ENCODE measurements at regions not wholly inside any gene's neighbourhood (a gene's known extent, or its start where the extent isn't known, plus 50 kb on each side); places are given as distances from the start of the nearest gene placed in this dataset.

- TF ChIP-seq REST (IDR thresholded peaks at IDR 0.05; ENCODE audit: low read depth, low read length) (no peak), PRDM15 (CRISPR knock-in tag; IDR thresholded peaks at IDR 0.05) (no peak), YY1 (IDR thresholded peaks at IDR 0.05; ENCODE audit: low read depth, low read length) (no peak), SIX5 (IDR thresholded peaks at IDR 0.05; ENCODE audit: low read depth, low read length, severe bottlenecking) (no peak), USF2 (IDR thresholded peaks at IDR 0.05; ENCODE audit: borderline replicate concordance, low read depth, low read length) (no peak), EZH2 (IDR thresholded peaks at IDR 0.05; ENCODE audit: borderline replicate concordance, control insufficient read depth, low read depth, low read length) (no peak), ATF2 (IDR thresholded peaks at IDR 0.05; ENCODE audit: low read length) (no peak), PBX3 (IDR thresholded peaks at IDR 0.05; ENCODE audit: insufficient replicate concordance, low read depth, low read length) (no peak), RFX5 (IDR thresholded peaks at IDR 0.05; ENCODE audit: low read depth, low read length) (no peak), CTCF (IDR thresholded peaks at IDR 0.05 in 2 of 3, conservative IDR thresholded peaks at IDR 0.05 in 1 of 3; ENCODE audit: control insufficient read depth in 2 of 3, extremely low read depth in 1 of 3, insufficient read depth in 1 of 3, low read depth in 3 of 3, low read length in 3 of 3) (no peak), STAT3 (IDR thresholded peaks at IDR 0.05; ENCODE audit: low read depth, low read length) (no peak), EP300 (IDR thresholded peaks at IDR 0.05; ENCODE audit: borderline replicate concordance in 1 of 2, control insufficient read depth in 1 of 2, low read depth in 2 of 2, low read length in 2 of 2) (no peak)
These were observed 106.2 kb upstream of the TLR4 start for GRCh38 chr9:117597977-117598376.
